ENCODE measurements at regions not wholly inside any gene's neighbourhood (a gene's known extent, or its start where the extent isn't known, plus 50 kb on each side); places are given as distances from the start of the nearest gene placed in this dataset.
A peak's percentile ranks its signal among the peaks of the same experiment; 100 is the strongest.

GRCh38 chr17:73851091-73851490, 206.8 kb upstream of the SDK2 start (continued):
- TF ChIP-seq ZNF263 (CRISPR knock-in tag; IDR thresholded peaks at IDR 0.05; ENCODE audit: low read depth): no peak
- no peak for TF ChIP-seq PREB (CRISPR knock-in tag; IDR thresholded peaks at IDR 0.05; ENCODE audit: borderline replicate concordance)
- no peak for TF ChIP-seq TCF7 (CRISPR knock-in tag; IDR thresholded peaks at IDR 0.05; ENCODE audit: low read depth)

GRCh38 chr17:73851921-73852320, 207.7 kb upstream of the SDK2 start:
- TF ChIP-seq USF2 (CRISPR knock-in tag; IDR thresholded peaks at IDR 0.05): peak; percentile 28; the same call in 1 of the 2 replicates
- no peak for TF ChIP-seq MYBL2 (CRISPR knock-in tag; IDR thresholded peaks at IDR 0.05)
- ChIA-PET CTCF (no interaction called here), POLR2A (no interaction called here)
- peaks cover 35% of the 10 kb centered on the region for H3K9me3 Mint-ChIP-seq
- H3K4me3 Mint-ChIP-seq: no peak overlapping the region
- H3K36me3 Mint-ChIP-seq: no peaks in the 10 kb centered on the region
- H3K4me1 Mint-ChIP-seq: no peaks in the 10 kb centered on the region
- peaks cover 7% of the 10 kb centered on the region; the same call in 1 of the 2 replicates for H3K27me3 Mint-ChIP-seq (ENCODE audit: low read depth)
- ATAC-seq: no peak
- H3K27ac Mint-ChIP-seq: no peak overlapping the region
- no peak for DNase-seq (ENCODE audit: low spot score)

GRCh38 chr17:73855720-73856333, 211.6 kb upstream of the SDK2 start:
- Mint-ChIP-seq H3K4me3 (no peak overlapping the region), H3K4me1 (peaks cover 10% of the 10 kb centered on the region), H3K36me3 (no peaks in the 10 kb centered on the region), H3K27me3 (ENCODE audit: low read depth) (peaks cover 4% of the 10 kb centered on the region), H3K27ac (no peak overlapping the region), H3K9me3 (peaks cover 32% of the 10 kb centered on the region)
- ChIA-PET CTCF (interaction anchor here (1.7 kb wide), 1 partner anchor 146 kb away, joined by 4 read pairs; no protein-coding TSS in a partner anchor), POLR2A (no interaction called here)
- ATAC-seq (no peak), DNase-seq (ENCODE audit: low spot score) (no peak)
- TF ChIP-seq SP1 (CRISPR knock-in tag; conservative IDR thresholded peaks at IDR 0.05): no peak
- no peak for TF ChIP-seq ZBTB21 (CRISPR knock-in tag; IDR thresholded peaks at IDR 0.05; ENCODE audit: borderline replicate concordance)
- no peak for TF ChIP-seq MAX (CRISPR knock-in tag; IDR thresholded peaks at IDR 0.05)
- no peak for TF ChIP-seq PREB (CRISPR knock-in tag; IDR thresholded peaks at IDR 0.05; ENCODE audit: borderline replicate concordance)
- TF ChIP-seq USF2 (CRISPR knock-in tag; IDR thresholded peaks at IDR 0.05): no peak
- no peak for TF ChIP-seq STAT6 (CRISPR knock-in tag; conservative IDR thresholded peaks at IDR 0.05; ENCODE audit: low read depth)
- no peak for TF ChIP-seq ZNF263 (CRISPR knock-in tag; IDR thresholded peaks at IDR 0.05; ENCODE audit: low read depth)
- no peak for TF ChIP-seq E2F4 (CRISPR knock-in tag; IDR thresholded peaks at IDR 0.05; ENCODE audit: borderline replicate concordance, low read depth)
- no peak for TF ChIP-seq ZNF532 (CRISPR knock-in tag; IDR thresholded peaks at IDR 0.05; ENCODE audit: borderline replicate concordance)
- TF ChIP-seq MYBL2 (CRISPR knock-in tag; IDR thresholded peaks at IDR 0.05): no peak
- no peak for TF ChIP-seq HMGXB4 (CRISPR knock-in tag; IDR thresholded peaks at IDR 0.05)
- TF ChIP-seq OVOL2 (CRISPR knock-in tag; IDR thresholded peaks at IDR 0.05; ENCODE audit: borderline replicate concordance): no peak
- TF ChIP-seq ATF3 (CRISPR knock-in tag; conservative IDR thresholded peaks at IDR 0.05): no peak
- TF ChIP-seq ELF4 (CRISPR knock-in tag; IDR thresholded peaks at IDR 0.05; ENCODE audit: low read depth): no peak
